OCI-LY7 (cell line): ENCODE measurements at regions not wholly inside any gene's neighbourhood (a gene's known extent, or its start where the extent isn't known, plus 50 kb on each side); places are given as distances from the start of the nearest gene placed in this dataset.

Source experiments
- EZH2phosphoT487 ChIP-seq: fragments of 200-600 bp; sonication (generic); IDR thresholded peaks from 2 replicates; pipeline ENCODE4 v1.6.1; 2018; ENCODE audit warnings: low read depth, borderline replicate concordance, mild to moderate bottlenecking, mixed run types, antibody characterized with exemption, low read length, moderate library complexity, mixed read lengths
- TF ChIP-seq, protein P1 (sequence below): fragments of 200-600 bp; sonication (generic); conservative IDR thresholded peaks from 2 replicates; pipeline ENCODE4 v1.5.1; 2014; ENCODE audit warnings: mild to moderate bottlenecking, antibody characterized with exemption, low read length, moderate library complexity, mixed read lengths

- TF ChIP-seq, protein P1, sequence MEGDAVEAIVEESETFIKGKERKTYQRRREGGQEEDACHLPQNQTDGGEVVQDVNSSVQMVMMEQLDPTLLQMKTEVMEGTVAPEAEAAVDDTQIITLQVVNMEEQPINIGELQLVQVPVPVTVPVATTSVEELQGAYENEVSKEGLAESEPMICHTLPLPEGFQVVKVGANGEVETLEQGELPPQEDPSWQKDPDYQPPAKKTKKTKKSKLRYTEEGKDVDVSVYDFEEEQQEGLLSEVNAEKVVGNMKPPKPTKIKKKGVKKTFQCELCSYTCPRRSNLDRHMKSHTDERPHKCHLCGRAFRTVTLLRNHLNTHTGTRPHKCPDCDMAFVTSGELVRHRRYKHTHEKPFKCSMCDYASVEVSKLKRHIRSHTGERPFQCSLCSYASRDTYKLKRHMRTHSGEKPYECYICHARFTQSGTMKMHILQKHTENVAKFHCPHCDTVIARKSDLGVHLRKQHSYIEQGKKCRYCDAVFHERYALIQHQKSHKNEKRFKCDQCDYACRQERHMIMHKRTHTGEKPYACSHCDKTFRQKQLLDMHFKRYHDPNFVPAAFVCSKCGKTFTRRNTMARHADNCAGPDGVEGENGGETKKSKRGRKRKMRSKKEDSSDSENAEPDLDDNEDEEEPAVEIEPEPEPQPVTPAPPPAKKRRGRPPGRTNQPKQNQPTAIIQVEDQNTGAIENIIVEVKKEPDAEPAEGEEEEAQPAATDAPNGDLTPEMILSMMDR = no peak
- TF ChIP-seq EZH2phosphoT487 = no peak
Observed at GRCh38 chr17:77382966-77383612, 242.3 kb downstream of the SEC14L1 start.
